ENCODE measurements at regions not wholly inside any gene's neighbourhood (a gene's known extent, or its start where the extent isn't known, plus 50 kb on each side); places are given as distances from the start of the nearest gene placed in this dataset.

DNA sequence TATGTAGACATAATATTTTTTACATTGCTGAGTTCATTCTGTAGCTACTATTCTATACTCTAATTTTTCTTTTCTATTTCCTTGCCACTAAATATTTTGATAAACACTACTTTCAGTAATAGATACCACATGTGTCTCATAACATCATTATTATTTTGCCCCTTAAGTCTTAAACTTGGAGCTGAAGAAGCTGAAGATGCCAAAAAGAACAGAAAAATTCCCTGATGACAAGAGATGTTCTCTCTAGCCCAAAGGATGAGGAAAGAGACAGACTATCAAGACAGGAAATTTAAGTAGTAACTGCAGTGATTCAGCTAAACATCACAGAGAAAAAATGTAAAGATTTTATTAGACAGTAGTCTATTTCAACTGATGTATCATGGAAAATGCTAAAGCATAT is 322.0 kb upstream of the KLHL1 start:
- no peak for TF ChIP-seq CTCF (IDR thresholded peaks at IDR 0.05)
- no peak for TF ChIP-seq POLR2A (IDR thresholded peaks at IDR 0.05)
- TF ChIP-seq POLR2AphosphoS5 (IDR thresholded peaks at IDR 0.05) = no peak
